T-helper 2 cell treated with Interferon-gamma antibody and Interleukin-4, amounts not matched to agents 100 ng/mL and 5 ng/mL, for 36 hours (primary cell): ENCODE measurements at regions not wholly inside any gene's neighbourhood (a gene's known extent, or its start where the extent isn't known, plus 50 kb on each side); places are given as distances from the start of the nearest gene placed in this dataset.
"Not testable (repeated sequence)": the region's sequence is repeated elsewhere in the genome, so short reads cannot be mapped to it uniquely, and the experiment has no call there.

Experiments used
- intact Hi-C: fragments of 100-400 bp; cut with micrococcal nuclease; formaldehyde crosslinking; loops from one replicate; pipeline ENCODE4 v1.15.1; 2023

DNA sequence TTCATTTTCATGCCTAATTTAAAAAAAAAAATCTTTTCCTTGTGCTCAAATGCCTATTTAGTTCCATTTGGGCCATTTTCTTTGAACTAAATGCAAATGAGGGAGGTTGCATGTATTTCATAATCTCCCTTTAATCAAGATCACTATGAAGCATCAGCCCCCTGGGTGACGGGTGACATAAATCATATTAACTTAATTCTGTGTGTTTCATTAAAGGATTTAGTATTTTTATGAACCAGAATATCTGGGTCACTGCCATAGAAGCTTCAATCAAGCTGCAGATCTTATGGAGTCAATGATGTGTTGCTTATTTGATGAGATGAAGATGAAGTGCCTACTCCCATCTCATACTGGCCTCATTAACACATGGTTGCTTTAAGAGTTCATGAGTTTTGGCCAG lies 301.9 kb upstream of the PRKCQ start:
- intact Hi-C loops, result no loop called here

DNA sequence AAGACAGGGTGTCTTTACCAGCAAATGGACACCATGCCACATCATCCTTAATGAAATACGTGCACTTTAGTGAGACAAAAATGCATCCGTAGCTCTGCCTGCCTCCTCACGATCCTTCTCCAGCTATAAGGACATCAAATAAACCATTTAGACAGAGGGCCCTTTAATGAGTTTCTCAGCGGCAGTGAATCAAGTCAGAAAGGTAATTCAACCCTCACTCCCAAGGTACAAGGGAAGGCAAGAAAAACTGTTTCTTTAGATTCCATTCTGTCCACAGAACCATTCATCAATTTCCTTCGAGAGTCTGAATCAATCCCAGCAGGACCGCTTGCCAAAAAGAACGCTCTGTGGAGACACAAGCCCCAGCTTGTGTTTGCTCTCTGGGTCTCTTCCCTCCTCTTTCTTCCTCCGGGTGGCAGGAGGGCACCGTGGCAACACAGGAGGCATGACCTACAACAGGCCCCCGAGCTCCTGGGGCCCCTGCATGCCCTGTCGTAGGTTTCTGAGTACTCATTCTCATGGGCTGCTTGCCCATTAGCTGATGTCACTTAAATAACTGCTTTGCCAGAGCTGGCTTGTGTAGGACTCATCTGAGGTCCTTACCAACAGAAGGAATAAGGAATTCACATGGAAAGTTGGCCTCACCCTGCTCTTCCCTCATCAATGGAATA lies 297.8 kb upstream of the PRKCQ start:
- intact Hi-C loops, result no loop called here

DNA sequence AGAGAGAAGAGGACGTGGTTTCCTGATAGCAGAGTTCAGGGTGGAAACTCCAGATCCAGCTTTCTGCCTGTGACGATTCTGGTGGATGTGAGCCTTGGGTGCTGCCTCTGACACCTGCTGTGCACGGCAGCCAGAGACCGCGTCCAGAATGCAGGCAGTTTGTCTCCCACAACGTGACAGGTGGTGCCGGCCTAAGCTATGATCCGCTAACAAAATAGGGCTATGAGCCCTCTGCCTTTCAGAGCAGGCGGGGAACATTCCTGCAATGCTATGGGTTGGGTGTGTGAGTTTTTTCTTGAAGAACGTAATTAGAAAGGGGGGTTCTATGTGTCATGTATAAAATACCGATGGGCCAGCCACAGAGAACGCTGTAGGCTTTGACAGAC lies 297.3 kb upstream of the PRKCQ start:
- intact Hi-C loops, result no loop called here

DNA sequence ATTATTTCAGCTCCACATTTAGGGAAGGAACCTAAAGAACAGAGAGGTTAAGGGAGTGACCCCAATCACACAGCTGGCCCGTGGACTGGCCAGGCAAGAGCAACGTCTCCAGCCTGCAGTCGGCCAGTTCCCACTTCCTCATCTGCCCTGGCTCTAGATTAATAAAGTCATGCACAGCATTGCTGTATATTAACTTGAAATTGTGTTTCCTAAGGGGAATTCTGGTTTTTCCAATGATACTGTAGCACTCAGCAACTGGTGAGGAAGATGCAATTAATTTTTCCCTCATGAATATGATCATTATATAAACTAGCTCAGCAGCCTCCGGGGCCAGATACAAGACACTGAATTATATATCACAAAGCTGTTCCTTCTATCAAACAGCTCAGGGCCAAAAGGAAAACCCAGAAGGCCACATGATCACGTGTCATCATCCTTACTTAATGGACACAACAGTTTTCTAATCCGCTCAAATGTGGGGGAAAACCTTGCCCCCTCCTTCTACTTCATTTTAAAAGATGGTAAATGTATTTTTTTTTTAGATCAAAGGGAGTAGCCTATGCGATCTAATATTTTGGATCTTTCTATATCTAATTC lies 295.3 kb upstream of the PRKCQ start:
- intact Hi-C loops, result no loop called here

DNA sequence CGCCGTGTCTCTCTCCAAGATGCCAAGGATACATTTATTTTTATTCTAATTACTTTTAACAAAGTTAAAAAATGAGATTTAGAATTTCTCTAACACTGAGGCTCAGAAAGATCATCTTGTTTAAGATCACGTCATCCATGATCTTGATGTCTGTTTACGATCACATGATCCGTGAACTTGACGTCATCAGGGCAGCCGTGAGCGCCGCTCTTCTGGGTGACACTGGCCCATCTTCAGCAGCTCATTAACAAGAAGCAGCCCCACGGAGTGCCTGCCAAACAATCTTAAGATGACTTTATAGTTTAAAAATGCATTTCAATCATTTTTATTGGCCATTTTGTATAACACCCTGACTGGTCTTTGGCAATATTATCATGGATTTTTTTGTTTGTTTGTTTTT lies 291.1 kb upstream of the PRKCQ start:
- intact Hi-C loops, result no loop called here

DNA sequence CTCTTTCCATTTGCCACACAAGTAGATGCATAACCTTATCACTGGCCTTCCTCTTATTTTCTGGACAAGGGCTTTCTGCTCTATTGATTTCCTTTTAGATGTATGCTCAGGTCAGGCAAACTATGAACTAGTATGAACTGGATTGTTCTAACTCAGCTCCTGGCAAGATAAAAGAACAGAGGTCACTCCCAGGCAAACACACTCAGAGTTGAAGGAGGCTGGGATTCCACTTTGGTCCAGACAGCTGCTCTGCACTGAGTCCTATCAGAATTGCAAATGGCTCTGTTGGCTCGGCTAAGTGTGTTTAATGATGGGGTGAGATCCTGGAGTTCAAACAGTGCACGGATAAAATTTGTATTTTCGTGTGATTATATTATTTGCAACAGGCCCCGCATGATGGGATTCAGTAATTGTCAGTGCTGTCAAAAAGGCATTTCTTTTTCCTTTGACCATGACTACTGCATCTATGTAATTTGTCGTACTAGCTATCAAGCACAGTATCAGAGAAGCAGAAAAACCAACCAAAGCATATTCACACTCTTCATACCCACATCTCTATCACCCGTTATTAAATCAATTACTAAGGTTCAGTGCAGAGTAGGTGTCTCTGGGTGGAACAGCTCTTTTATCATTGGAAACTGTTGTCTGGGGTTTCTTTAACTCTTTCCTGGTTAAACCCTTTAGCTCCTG lies 288.1 kb upstream of the PRKCQ start:
- intact Hi-C loops, result no loop called here

DNA sequence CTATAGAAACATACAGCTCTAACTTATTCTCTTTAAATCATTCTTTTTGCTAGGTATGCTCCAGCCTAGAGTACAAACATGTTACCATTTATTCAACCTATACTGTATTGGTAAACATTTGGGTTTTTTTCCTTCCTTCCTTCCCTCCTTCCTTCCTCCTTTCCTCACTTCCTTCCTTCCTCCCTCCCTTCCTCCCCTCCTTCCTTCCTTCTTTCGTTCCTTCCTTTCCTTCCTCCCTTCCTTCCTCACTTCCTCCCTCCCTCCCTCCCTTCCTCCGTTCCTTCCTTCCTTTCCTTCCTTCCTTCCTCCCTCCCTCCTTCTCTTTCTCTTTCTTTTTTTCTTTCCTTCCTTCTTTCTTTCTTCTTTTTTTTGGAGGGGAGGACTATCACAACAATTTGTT lies 286.7 kb upstream of the PRKCQ start:
- intact Hi-C loops, result no loop called here

DNA sequence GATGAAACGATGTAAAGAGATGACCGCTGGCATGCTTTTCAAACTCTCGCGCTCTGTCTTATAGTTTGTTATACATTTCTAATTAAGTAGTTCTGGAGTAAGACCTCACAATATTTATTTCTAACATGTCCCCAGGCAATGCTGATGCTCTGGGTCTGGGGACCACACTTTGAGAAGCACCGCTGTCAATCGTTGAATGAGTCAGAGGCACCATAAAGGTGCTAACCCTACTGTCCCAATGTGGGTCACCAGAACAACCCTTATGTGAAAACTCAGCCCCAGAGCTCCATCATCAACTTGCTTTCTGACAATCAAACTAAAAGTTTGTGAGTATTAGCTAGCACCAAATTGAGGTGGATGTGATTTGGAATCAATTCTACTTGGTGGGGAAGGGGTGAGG lies 284.1 kb upstream of the PRKCQ start:
- intact Hi-C loops, result no loop called here

DNA sequence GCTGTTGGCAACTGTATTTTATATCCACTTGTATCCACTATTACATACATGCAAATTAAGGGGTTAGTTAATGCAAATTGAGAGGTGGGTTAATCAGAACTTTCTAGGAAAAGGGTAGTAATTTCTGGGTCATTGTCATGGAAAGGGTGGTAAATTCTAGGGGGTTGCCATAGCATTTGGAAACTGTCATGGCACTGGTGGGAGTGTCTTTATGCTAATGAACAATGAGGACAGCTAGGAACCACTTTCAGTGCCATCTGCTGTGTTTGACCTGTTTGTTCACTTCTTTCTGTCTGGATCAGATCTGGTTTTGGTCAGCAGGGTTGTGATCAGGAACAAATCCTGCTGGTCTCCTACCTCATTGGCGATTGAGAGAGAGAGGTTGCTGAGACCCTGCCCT lies 283.3 kb upstream of the PRKCQ start:
- intact Hi-C loops, result no loop called here

DNA sequence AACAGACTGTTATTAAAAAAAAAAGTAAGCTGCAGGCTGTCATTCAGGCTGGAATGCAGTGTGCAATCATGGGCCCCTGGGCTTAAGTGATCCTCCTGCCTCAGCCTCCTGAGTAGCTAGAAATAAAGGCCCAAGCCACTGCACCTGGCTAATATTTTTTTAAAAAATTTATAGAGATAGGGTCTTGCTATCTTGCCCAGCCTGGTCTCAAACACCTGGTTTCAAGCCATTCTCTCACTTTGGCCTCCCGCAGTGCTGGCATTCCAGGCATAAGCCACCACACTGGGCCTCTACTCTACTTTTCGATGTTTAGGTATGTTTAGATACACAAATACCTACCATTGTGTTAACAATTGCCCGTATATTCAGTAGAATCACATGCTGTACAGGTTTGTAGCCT lies 270.4 kb upstream of the PRKCQ start:
- intact Hi-C loops, result no loop called here

DNA sequence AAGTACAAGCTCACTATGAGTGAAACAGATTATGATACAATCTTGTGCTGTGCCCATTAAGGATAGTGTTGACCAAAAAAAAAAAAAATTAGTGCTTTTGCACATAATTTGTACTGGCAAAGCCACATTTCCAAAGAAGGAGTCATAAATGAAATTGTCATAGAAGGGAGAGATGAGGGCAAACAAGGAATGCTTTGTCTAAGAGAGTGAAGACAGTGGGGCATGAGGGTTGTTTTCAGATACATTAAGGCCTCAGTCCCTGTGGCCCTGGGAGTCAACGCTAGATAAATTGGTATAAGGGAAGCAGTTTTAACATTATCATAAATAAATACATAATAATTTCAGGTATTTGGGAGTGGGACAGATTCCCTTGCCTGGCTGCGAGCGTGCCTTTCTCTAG lies 267.5 kb upstream of the PRKCQ start:
- intact Hi-C loops, result no loop called here

DNA sequence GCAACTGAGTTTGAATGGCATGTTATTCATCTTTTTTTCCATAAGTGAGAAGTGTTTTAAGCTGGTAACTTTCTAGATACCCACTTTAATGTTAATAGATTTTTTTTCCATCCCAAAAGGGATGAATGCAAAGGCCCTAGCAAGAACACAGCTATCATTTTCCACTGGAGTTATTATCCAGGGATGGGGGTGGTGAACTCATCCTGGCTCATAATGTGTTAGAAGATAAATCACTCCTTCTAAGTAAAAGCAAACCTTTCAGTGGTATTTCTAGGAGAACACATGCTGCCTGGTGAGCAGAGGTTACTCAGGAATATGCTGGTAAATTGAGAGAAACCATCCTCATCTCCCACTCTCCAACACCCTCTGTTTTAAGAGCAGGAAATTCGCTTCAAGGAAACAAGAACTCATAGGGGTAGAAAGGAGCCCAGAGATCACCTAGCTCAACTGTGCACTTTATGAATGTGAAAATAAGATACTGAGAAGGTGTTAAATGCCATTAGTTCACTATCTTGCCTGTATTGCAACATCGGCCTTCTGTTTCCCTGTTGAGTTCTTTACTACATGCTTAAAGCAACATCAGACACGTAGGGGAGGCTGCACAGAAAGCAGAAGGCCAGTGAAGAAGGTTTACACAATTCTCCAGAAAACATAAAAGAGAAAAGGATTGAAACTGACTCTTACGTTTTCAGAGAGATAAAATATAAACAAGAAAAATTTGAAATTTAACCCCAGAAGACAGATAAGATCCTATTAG lies 264.0 kb upstream of the PRKCQ start:
- intact Hi-C loops, result no loop called here

DNA sequence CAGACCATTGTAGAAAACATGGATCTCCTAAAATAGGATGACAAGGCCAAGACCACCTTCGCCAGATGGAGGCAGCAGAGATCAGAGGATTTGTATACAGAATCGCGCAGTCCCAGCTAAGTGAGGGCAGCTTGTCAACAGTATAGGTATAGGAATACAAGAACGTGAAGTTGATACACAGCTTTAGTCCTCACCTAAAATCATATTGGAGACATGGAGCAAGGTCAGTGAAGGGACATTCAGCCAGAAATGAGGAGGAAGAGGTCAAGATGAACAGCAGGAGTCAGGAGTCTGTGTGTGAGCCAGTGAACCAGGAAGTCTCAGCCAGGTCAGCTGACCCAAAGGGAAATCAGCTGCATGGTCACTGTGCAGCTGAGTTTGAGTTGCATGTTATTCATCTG lies 263.4 kb upstream of the PRKCQ start:
- intact Hi-C loops, result no loop called here

DNA sequence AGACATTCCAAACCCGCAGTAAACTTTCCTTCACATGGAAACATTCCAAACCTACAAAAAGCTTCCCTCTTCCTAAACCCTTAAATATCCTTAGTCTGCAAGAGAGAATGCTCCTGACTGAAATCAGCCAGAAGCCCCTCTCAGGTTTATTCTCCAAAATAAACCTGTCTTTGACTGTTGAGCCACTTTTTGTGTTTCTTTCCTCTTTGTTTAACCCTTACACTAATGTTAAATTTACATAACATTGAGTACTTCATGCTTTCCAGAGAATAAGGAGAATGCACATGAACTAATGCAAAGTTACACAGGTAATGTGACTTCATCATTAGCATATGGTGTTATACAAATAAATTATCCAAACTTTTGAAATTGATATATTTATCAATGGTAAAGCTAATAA lies 262.6 kb upstream of the PRKCQ start:
- intact Hi-C loops, result no loop called here

DNA sequence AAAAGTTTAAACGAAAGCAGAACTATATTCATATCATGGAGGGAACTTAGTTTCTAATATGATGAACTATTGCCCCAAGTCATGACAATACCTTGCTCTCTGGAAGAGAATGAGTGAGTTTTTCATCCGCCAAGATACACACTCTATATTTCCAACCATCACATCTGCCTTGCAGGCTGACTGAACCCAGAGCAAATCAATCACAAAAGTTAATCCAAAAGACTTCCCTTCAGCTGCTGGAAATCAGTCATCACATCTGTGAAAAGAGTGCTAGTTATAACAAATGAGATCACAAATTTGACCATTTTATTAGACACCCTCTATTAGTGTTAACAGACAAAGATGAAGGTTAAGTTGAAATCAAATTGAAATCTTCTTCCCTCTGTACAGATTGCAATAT lies 261.7 kb upstream of the PRKCQ start:
- intact Hi-C loops, result no loop called here

DNA sequence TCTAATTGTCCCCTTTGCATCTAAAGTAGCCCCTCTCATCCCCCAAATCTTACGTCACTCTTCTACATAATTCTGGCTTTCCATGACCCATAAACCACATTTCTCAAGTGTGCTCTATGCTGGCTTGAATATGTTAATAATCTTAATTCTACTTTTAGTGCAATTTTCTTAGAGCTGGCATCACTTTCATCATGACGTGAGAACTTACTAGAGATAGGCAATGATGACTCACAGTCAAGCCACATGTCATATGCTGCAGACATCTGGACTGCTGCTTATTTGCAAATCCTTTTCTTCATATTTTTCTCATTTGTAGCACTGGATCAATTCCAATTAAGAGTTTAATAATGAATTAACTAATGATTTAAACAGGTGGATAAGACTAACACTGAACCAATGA lies 260.7 kb upstream of the PRKCQ start:
- intact Hi-C loops, result no loop called here

DNA sequence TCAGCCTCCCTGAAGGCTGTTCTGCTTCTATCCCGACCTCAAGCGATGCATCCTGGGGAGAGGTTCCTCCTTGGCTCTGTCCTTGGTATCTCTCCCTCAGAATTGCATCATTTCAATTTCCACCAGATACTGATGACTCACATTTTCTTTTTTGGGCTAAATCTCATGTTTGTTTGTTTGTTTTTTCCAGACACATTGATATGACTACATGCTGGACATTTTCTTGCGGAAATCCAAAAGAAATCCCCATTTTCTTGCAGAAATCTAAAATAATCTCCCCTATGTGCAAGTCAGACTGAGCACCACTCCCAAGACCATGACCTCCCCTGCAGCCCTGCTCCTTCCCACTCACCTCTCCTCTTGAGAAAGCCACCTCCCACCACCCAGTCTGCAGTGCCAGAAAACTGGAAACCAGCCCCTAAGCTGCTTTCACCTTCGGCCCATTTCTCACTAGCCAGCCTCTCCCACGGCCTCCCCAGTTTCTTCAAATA lies 260.2 kb upstream of the PRKCQ start:
- intact Hi-C loops, result no loop called here

DNA sequence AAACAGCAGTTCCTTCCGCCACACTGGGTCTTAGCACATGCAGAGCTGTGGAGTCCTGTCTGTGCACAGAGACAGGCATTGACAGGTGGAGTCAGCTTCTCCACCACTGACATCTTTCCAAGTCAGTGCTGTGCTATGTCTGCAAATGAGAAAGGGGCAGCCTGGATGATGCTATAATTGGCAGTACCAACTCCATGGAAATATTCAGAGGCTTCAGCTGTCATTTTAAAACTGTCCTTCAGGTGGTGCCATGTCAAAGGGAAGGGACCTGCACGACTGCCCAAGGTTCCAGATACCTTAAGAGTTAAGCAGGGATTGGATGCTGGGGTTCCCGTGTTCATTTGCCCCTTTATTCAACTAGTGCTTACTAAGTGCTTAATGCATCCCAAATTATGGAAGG lies 258.0 kb upstream of the PRKCQ start:
- intact Hi-C loops, result loop anchor here (2.0 kb wide), 1 partner anchor 579 kb away; no protein-coding TSS in a partner anchor

DNA sequence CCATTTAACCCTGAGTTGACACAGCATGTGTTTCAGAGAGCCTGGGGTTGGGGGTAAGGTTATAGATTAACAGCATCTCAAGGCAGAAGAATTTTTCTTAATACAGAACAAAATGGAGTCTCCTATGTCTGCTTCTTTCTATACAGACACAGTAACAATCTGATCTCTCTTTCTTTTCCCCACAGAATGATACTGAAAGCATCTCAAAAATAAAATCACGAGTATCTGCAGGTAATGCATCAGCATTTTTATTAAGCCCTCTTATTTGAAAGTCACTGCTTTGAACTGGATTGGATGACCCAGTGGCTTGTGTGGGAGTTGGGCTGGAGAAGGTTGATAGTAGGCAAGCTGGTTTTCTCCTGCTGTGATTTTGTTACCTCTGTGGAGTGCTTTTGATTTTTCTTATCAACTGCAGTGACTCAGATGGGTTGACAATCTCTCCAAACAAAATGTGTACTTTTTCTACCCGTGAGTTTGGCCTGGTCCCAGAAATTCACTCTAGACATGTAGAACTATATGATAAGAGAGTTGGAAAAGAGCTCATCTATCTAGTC lies 253.5 kb upstream of the PRKCQ start:
- intact Hi-C loops, result no loop called here

DNA sequence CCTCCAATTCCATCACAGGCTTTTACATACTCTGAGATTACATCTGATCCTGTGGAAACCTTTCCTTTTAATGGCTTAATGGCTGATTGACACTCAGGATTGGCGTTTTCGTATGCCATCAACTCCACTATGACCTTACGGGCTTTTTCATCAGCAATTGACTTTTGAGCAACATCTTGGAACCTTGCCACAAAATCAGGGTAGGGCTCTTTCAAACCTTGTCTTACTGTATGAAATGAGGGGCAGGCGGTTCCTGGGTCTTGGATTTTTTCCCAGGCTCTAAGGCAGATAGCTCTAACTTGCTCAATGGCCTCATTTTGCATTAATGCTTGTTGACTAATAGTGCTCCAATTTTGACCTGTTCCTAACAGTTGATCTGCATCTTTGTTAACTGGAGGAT lies 250.9 kb upstream of the PRKCQ start:
- intact Hi-C loops, result not testable (repeated sequence)

DNA sequence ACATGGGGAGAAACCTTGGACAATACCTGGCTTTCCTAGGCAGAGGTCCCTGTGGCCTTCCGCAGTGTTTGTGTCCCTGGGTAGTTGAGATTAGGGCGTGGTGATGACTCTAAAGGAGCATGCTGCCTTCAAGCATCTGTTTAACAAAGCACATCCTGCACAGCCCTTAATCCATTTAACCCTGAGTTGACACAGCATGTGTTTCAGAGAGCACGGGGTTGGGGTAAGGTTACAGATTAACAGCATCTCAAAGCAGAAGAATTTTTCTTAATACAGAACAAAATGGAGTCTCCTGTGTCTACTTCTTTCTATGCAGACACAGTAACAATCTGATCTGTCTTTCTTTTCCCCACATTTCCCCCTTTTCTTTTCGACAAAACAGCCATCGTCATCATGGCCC lies 244.7 kb upstream of the PRKCQ start:
- intact Hi-C loops, result not testable (repeated sequence)

DNA sequence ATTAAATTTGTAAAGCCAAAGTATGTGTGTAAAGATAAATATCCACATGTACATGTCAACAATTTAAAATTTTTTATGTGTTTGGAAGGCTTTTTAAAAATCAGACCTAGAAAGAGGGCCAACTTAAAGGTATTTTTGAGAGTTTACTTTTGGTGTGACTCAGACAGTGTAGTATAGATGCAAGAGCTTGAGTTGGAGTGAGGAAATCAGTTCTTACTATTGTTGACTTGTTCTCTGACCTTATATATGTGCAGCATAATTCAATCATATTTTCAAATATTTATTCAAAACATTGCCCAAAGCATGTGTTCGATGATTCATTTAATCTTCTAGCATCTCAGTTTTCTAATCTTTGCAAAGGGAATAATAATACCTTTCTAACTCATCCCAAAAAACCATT lies 243.7 kb upstream of the PRKCQ start:
- intact Hi-C loops, result no loop called here
